NCI-H446 (cell line): ENCODE measurements at regions not wholly inside any gene's neighbourhood (a gene's known extent, or its start where the extent isn't known, plus 50 kb on each side); places are given as distances from the start of the nearest gene placed in this dataset.

ENCODE experiments used
- DNase-seq, 2 experiments: peaks; one replicate each; lab custom pipeline; 2025; lab: John Stamatoyannopoulos, UW

DNA sequence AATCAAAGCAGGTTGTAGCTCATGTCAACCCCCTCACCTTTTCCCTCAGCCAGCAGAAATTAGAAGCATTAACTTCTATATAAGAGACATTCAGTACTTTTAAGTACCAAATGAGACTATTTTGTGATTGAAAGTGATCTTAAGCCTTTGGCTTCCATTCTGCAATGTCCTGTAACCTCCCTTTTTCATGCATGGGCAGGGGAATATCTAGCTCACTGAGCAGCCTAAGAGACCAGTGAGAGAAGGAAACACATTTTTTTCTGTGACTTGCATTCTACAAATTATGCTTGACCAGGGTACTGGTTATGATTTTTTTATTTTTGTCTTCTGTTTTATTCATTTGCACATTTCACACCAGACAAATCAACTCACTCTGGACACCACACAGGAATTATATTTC lies 369.6 kb downstream of the KCTD12 start:
- no peak for DNase-seq

DNA sequence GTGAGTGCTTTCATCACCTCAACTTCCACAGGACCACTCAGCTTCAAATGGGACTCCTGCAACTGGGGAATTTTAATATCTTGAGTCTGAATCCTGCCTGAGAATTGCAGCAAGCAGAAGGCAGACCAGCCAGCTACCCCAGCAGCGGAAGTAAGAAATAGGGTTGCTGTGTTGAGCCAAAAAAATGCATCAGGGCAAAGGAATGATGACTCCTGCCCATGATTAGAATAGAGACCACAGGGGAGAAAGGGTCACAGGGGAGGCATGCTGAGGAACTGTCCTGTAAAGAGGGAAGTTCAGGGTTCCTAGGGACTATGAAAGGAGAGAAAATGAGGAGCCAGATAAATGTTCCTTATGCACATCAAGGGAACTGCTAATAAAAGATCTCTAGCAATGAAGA lies 370.2 kb downstream of the KCTD12 start:
- DNase-seq: no peak

DNA sequence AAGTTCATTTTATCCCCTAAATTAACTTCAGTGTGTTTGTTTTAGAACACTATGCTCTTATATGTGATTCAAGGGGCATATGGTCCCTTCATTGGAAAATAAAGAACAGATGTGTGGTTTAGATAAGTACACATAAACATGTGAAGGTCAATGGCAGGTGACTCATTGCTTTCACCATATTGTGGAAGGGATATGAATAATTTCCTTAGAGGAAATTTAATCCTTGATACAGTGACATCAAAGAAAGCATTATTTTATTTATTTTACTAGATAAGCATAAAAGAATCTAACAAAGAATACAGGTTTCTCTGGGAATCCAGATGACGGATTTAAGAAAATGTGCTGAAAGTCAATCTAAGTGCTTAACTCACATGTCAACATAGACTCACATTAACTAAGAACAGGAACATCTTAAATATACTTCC lies 373.5 kb downstream of the KCTD12 start:
- peak in 1 of 2 experiments; percentile 19 for DNase-seq

DNA sequence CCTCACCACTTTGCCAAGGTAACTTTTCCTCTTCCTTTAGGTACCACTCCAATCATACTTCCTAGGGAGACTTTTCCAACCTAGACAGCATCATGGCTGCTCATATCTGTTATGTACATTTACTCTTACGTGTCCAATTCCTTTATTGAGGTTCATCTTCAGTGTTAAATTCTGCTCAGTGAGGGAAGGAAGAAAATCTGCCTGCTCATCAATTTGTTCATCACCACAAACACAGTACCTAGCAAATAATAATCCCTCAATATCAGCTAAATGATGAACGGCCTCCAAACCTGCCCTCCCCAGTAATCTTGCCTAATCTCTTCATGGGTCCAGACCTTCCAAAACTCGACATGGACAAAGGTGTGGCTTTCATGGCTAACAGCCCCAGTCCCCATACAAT lies 380.8 kb downstream of the KCTD12 start:
- DNase-seq: no peak

DNA sequence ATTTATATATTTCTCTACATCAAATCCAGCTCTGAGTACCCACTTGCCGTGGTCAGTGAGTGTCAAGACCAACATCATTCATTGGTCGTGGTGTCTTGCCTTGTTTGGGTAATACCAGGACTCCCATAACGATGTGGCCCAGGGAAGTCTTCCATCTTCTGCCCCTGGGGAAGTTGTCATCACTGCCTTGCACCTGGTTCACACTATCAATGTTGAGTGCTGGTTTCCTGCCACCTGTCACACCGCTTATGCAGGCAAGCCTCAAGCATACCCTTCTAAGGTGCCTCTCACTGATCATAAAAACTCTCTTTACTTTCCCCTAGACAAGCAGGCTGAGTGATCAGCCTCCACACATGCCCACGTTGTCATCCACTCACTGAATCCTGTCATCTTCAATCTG lies 382.4 kb downstream of the KCTD12 start:
- DNase-seq: no peak

DNA sequence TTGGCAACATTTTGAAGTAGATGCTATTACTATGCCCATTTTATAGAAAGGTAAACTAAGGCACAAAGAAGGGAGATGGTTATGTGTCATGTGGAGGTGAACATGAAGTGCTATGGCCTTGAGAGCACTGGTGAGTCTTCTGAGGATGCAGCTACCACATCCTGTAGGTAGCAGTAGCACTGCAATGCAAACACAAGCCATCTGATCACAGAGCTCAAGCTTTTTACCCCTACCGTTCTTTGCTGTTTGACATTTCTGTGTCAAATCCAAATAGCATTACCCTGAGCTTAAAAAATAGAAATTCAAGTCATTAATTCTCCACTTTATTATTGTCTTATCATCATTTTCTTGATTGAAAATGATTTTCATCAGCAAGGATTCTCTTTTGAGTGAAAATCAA lies 382.9 kb downstream of the KCTD12 start:
- no peak for DNase-seq

DNA sequence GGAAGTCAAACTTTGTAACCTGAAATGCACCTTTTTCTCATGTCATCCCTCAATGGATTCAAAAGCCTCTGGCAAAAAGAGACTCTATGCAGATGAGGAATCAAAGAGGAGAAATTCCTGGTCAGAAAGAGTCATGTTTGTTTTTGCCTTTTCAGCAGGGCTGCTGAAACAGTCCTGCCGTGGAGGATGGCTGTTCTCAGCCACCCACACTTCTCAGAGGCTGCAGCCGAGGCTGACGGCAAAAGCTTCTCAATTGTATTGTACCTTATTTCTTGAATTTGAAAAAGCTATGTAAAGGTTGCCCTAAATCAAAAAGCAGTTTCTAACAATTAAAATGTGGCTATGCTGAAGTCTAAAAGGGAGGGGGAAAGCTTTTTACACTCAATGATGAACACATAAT lies 385.3 kb downstream of the KCTD12 start:
- DNase-seq: no peak

DNA sequence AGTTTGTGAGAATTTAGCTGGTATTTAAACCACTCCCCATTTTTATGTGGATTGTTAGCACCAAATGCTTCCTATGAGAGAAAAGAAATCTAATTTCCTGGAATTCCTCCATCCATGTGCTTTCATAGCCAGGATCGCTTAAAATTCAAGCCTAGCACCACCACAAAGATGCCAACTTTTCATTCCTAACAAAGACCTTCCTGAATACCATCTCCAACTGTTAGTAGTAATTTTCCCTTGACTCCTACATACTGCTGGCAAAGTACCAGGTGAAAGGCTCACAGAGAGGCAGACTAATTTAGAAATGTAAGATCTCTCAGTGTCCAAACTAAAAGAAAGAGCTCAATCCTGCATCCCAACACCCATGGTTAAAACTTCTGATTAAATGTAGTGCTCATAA lies 386.3 kb downstream of the KCTD12 start:
- peak in 1 of 2 experiments; percentile 2 for DNase-seq

DNA sequence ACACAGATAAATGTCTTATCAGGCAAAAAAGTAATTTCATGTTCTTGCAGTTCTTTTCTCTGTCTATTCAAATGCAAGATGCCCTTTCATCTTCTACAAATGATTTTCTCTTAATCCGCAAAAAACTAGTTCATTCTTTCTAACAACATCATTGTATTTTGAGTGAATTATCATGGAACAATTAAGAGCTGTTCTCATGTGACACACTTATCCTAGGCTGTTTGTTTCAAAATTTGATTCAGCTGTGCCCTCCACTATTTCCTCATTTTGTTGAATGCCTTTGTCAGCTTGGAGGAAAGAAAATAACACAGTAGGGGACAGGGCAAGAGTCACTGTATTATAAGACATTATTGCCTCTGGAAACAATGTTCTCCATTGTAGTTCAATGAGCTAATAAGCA lies 396.9 kb downstream of the KCTD12 start:
- DNase-seq: no peak

DNA sequence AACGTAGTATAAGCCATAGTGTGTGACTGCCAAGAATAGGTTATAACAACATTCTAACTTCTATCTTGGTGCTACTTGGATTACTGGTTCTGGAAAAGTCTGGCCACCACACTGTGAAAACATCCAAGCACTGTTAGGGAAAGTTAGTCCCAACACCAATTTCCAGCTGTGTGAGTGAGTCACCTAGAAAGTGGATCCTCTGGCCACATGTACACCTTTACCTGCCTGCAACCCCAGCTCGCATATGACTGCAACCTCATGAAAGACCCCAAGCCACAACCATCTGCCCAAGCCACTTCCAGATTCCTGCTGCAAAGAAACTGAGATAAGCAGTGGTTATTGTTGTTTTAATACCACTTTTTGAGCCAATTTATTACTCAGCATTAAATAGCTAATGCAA lies 404.5 kb downstream of the KCTD12 start:
- DNase-seq: no peak

DNA sequence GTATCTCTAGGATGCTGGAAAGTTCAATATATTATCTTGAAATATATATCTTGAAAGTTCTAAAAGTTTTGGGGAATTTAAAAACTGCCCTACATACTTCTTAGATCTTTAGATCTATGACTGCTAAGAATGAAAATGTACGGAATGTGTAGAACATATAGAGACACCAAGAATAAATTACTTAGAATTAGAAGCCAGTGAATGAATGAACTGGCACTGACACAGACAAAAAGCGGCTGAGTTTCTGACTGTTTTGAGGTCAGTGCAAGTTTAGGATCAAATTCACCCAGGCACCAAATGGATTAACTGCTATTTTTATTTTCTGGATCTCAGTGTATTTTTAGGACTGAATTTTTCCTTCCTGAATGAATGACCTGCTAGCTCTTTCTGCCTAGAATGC lies 411.2 kb downstream of the KCTD12 start:
- DNase-seq: no peak

DNA sequence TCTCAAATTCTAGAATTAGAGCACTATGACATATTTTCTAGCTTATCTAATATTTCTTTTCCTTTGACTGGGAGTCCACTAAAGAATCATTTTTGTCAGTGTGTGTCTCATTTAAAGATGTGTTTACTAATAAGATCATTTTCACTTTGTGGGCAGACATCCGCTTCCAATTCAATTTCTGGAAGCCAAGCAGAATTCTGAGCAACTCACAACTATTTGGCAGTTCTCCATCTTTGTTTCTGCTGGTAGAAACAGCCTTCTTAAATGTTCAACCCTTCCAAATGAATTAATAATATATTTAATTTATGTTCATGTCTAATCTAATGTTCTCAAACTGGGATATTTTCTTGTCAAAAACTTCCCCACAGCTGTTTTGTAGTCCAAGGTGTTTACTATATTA lies 411.8 kb downstream of the KCTD12 start:
- DNase-seq: peak in 1 of 2 experiments; percentile 44

DNA sequence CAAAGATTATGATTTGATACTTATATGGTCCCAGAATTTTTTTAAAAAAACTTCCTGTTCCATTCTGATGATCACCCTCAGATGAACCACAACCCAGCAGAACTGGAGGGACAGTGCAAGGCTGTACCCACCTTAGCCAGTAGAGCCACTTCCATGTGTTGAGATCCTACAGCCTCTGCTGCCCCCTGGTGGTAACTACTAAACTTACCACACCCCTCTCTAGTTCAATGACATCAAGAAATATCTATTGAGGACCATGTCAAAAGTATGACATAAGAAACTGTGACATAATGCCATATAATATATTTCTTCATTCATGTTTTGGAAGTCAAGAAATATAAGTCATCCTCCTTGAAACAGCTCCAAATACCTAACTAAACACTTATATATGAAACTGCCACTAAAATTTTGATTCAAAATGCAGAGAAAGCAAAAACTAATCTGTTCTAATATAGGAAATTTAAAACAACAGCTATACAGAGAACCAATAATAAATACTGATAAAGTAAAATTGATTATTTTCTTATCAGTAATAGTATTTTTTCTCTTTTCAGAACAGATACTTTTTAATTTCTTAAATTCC lies 412.6 kb downstream of the KCTD12 start:
- peak; percentile 13 to 48 for DNase-seq

DNA sequence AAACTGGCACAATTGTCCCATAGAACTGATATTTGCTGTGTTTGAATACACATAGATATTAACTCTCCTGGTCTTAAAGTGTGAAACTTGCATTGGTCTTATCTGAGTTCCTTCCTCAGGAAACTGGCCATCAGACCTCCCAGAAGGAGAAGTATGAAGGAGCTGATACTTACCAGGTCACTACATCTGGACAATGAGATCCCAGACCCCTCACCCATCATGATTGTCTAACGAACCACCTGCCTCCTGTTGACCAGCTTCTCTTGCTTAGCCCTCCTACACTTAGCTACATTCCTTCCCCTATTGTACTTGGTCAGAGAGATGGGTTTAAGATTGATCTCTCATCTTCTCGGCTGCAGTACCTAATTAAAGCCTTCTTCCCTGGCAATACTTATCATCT lies 413.3 kb downstream of the KCTD12 start:
- DNase-seq: no peak

DNA sequence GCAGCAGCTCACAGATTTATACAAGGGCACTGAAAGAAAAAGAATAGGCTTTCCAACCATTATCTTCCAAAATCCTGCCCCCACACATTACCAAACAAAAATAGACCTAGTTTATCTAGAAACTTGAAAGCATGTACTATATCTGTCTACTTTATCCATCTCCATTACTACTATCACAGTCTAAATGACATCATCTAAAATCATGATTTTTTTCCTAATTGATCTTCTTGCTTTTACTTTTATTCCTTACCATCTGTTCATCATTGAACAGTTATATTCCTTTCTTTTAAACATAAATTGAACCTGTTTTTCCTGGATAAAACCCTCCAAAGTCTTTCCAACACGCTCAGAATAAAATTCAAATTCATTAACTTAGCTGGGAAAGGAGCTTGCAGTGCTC lies 414.7 kb downstream of the KCTD12 start:
- DNase-seq: no peak

DNA sequence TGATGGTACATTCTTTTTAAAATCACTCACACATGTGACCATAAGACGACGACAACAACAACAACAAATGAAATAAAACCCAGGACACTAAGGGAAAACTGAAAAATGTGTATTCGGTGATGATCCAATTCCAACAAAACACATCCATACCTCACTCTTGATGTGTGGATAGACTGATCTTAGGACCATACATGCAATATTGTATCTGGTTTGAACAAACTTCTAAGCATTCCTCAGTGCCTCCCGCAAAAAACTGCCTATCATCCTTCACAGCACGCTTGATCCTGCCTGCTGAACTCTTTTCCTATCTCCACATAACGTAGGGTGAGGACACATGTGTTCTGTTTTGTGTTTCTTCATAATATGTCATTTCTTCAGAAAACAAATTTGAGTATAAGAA lies 415.2 kb downstream of the KCTD12 start:
- DNase-seq: no peak

DNA sequence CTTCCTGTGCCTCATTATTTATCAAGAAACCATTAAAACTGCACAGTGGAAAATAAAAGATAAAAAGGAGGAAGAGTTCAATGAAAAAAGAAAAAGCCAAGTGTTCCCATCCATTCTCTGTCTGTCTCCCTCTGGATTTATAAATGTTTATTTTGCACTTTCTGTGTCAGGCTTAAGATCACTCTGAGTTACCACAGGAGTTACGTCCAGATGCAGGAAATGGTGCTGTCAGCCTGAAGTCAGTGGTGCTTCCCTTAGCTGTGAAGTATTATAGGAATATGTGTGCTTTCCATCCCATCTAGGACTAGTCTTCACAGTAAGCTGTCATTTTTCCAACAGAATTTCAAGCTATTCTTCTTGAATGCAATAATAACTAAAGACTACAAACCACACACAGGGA lies 420.2 kb downstream of the KCTD12 start:
- no peak for DNase-seq

DNA sequence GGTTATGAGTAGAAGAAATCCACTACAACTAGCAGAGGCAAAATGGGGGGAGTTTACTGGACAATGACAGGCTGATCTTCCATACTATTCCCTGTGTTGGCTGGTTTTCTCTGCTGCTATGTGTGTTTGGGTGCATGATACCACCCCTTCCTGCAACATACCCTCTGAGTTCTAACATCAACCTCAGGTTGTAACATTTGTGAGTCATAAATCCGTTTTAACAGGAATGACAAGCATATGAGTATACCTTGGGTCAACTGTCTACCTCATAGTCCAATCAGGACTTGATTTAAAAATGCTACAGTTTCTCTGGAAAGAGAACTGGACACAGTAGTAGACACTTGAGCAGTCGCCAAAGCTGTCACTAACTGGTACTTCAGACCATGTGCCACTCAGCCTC lies 422.9 kb downstream of the KCTD12 start:
- no peak for DNase-seq

DNA sequence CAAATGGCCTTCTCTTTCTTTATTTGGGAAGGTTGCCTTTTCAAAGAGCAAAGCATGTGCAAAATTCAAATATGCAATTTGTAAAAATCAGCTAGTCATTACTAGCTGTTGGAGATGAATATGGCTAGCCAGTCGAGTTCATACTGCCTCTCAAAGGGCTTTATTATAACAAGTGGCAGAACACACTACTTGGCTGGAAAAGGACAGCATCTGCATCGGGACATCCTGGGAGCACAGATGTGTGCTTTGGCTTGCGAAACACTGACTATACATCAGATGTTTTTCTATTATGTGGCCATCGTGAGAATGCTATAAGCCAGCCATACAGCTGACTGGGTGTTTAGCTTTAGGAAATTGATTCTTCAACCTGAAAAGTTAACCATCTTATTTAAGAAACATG lies 424.2 kb downstream of the KCTD12 start:
- no peak for DNase-seq

DNA sequence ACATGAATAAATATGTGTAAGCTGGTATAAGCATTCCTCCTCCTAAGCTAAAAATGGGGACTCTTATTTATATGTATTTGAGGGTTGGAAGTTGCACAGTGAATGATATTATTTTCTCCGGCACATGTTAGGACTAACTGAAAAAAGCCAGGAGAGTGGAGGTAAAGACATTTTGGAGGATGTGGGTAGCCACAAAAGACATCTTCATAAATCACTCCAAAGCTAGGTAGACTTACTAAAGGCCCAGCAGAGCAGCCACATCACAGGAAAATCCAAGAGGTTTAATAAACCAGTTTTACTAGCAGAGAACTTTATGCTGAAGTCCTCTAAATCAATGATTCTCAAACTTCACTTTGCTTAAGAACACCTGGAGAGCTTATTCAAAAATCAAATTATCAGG lies 424.7 kb downstream of the KCTD12 start:
- DNase-seq: no peak

DNA sequence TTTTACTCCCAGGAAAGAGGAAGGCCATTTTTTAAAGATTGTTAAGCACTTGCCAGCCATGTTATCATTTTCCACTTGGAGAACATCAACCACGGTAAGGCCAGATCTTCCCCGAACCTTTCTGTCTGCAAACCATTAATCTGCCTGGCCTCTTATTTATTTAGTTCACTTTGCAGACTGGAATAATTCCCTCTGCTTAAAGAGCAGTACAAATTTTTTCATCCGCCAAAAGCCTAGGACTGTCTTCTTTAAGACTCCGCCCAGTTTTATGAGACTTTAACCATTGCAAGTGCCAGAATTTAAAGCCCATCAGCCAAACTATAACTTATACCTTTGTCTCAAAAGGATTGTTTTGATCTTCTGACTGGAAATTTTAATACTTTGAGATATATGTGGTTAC lies 426.3 kb downstream of the KCTD12 start:
- no peak for DNase-seq

DNA sequence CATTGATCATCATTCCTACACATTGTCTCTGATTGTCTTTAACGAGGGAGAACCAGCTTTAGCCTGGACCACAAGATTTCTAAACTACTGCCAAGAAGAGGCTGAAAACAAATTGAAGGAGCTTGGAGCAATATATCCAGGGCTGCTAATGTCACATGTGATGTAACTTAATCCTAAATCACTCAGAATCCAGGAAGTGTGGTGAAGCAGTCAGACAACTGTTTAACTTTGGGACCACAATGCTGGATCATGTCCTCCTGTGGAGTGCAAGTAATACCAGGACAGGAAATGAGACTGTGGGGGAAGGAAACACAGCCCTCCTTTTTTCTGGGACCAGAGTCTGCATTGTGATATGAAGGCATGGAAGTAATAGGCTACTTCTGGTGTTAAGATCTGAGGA lies 430.2 kb downstream of the KCTD12 start:
- no peak for DNase-seq

DNA sequence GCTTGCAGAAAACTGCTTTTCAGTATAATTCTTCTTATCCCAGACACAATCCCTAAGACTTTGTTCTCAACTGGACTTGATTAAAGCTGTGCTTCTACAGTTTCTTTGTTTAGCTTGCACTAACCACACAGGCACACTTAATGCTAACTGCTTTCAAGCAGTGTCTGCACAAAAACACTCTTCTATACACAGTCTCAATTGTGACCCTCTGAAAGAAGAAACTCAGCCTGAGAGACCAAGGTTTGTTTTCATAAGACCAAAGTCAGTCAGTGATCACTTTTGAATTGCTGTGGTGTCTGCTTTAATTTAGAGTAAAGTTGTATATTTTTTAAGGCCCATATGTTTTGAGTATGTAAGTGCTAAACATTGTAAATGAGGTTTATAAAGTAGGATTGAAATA lies 431.2 kb downstream of the KCTD12 start:
- no peak for DNase-seq

DNA sequence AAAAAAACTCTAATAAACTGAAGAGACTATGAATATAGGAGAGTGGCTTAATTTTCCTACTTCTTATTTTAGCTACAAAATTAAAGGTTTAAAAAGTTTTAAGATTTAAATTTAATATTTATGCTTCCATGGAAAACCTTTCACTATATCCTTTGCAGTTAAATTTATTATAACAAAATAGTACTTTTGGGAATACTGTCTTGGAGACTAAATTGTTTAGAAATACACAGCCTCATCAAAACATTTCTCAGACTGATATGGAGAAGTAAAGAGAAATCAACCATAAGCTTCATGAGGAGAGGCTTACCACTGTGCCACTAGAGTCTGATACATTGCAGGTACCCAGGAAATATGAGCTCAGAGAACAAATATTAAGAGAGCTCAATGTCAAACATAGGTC lies 436.5 kb downstream of the KCTD12 start:
- DNase-seq: no peak

DNA sequence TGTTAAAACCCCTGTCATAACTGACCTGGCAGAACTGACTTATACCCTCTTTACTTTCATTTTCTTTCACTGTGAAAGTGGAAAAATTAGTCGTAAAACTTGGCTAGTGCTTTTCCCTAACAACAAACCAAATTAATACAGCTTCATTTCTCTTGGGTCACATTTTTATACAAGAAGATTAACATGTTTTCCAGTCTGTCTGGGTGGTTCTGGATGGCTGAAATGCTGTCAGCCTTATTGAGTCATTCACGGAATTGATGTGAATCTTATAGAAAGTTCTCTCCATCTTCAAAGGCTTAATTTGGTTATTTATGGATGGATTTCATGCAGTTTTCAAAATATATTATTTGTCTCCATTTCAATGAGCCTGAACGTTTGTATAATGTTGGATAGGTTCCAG lies 440.0 kb downstream of the KCTD12 start:
- no peak for DNase-seq
